ENCODE measurements at regions not wholly inside any gene's neighbourhood (a gene's known extent, or its start where the extent isn't known, plus 50 kb on each side); places are given as distances from the start of the nearest gene placed in this dataset.

- no peak for TF ChIP-seq TAF1 (IDR thresholded peaks at IDR 0.05; ENCODE audit: low read depth, low read length)
- no peak for TF ChIP-seq POLR2A (IDR thresholded peaks at IDR 0.05; ENCODE audit: low read depth, low read length)
- TF ChIP-seq POU2F2 (IDR thresholded peaks at IDR 0.05; ENCODE audit: low read depth, low read length): no peak
Measured at GRCh38 chr13:75934889-75935288, 298.8 kb downstream of the LMO7 start.
